ENCODE measurements at regions not wholly inside any gene's neighbourhood (a gene's known extent, or its start where the extent isn't known, plus 50 kb on each side); places are given as distances from the start of the nearest gene placed in this dataset.

GRCh38 chr12:20264026-20264425 lies 104.3 kb upstream of the PDE3A start:
- Histone ChIP-seq H3F3A (ENCODE audit: insufficient read depth, low read length) (no peaks in the 10 kb centered on the region), H3K79me2 (ENCODE audit: low read length) (no peaks in the 10 kb centered on the region), H3K36me3 (replicated peaks; ENCODE audit: insufficient read depth, low read length) (no peaks in the 10 kb centered on the region), H2AFZ (ENCODE audit: low read length) (no peak overlapping the region), H3K9me2 (replicated peaks; ENCODE audit: insufficient read depth, low read length) (no peaks in the 10 kb centered on the region), H3K27ac (ENCODE audit: low read length) (no peak overlapping the region), H3K4me2 (ENCODE audit: low read depth, low read length) (no peak overlapping the region), H3K9ac (ENCODE audit: low read length) (no peak overlapping the region), H4K20me1 (ENCODE audit: insufficient read depth, low read length) (no peaks in the 10 kb centered on the region), H3K9me3 (replicated peaks; ENCODE audit: insufficient read depth, low read length) (no peaks in the 10 kb centered on the region), H3K4me3 (ENCODE audit: low read length) (no peak overlapping the region), H3K4me1 (ENCODE audit: low read length) (no peaks in the 10 kb centered on the region), H3K27me3 (replicated peaks; ENCODE audit: insufficient read depth, low read length) (no peaks in the 10 kb centered on the region)
- TF ChIP-seq CTCF (IDR thresholded peaks at IDR 0.05; ENCODE audit: low read length): no peak
- no peak for TF ChIP-seq EZH2 (optimal IDR thresholded peaks at IDR 0.05; ENCODE audit: low read depth, low read length)
- TF ChIP-seq EZH2phosphoT487 (IDR thresholded peaks at IDR 0.05; ENCODE audit: low read length): no peak
- no peak for DNase-seq

- Histone ChIP-seq H3K79me2 (ENCODE audit: low read length) (no peaks in the 10 kb centered on the region), H3K36me3 (replicated peaks; ENCODE audit: insufficient read depth, low read length) (no peaks in the 10 kb centered on the region), H3K9me3 (replicated peaks; ENCODE audit: insufficient read depth, low read length) (no peaks in the 10 kb centered on the region), H3K4me2 (ENCODE audit: low read depth, low read length) (no peak overlapping the region), H3K4me1 (ENCODE audit: low read length) (no peaks in the 10 kb centered on the region), H3F3A (ENCODE audit: insufficient read depth, low read length) (no peaks in the 10 kb centered on the region), H3K27ac (ENCODE audit: low read length) (no peak overlapping the region), H3K4me3 (ENCODE audit: low read length) (no peak overlapping the region), H3K27me3 (replicated peaks; ENCODE audit: insufficient read depth, low read length) (no peaks in the 10 kb centered on the region), H3K9me2 (replicated peaks; ENCODE audit: insufficient read depth, low read length) (no peaks in the 10 kb centered on the region), H3K9ac (ENCODE audit: low read length) (no peak overlapping the region), H4K20me1 (ENCODE audit: insufficient read depth, low read length) (no peaks in the 10 kb centered on the region), H2AFZ (ENCODE audit: low read length) (no peak overlapping the region)
- no peak for DNase-seq
- no peak for TF ChIP-seq CTCF (IDR thresholded peaks at IDR 0.05; ENCODE audit: low read length)
- no peak for TF ChIP-seq EZH2phosphoT487 (IDR thresholded peaks at IDR 0.05; ENCODE audit: low read length)
Observed at GRCh38 chr12:20264608-20265114, 103.7 kb upstream of the PDE3A start.

- Histone ChIP-seq H3K36me3 (replicated peaks; ENCODE audit: insufficient read depth, low read length) (no peaks in the 10 kb centered on the region), H3K27ac (ENCODE audit: low read length) (no peak overlapping the region), H3K4me1 (ENCODE audit: low read length) (no peaks in the 10 kb centered on the region), H3K4me3 (ENCODE audit: low read length) (no peak overlapping the region), H3F3A (ENCODE audit: insufficient read depth, low read length) (no peaks in the 10 kb centered on the region), H3K9ac (ENCODE audit: low read length) (no peak overlapping the region), H3K4me2 (ENCODE audit: low read depth, low read length) (no peak overlapping the region), H3K9me2 (replicated peaks; ENCODE audit: insufficient read depth, low read length) (no peaks in the 10 kb centered on the region), H2AFZ (ENCODE audit: low read length) (no peak overlapping the region), H3K79me2 (ENCODE audit: low read length) (no peaks in the 10 kb centered on the region), H4K20me1 (ENCODE audit: insufficient read depth, low read length) (no peaks in the 10 kb centered on the region), H3K9me3 (replicated peaks; ENCODE audit: insufficient read depth, low read length) (no peaks in the 10 kb centered on the region), H3K27me3 (replicated peaks; ENCODE audit: insufficient read depth, low read length) (no peaks in the 10 kb centered on the region)
- TF ChIP-seq EZH2phosphoT487 (IDR thresholded peaks at IDR 0.05; ENCODE audit: low read length) (no peak), CTCF (IDR thresholded peaks at IDR 0.05; ENCODE audit: low read length) (no peak)
- no peak for DNase-seq
Observed at GRCh38 chr12:20268121-20268732, 100.1 kb upstream of the PDE3A start.
